Fibroblast of skin of scalp (primary cell): ENCODE measurements at regions not wholly inside any gene's neighbourhood (a gene's known extent, or its start where the extent isn't known, plus 50 kb on each side); places are given as distances from the start of the nearest gene placed in this dataset.

Source experiments
- DNase-seq: peaks from one replicate; pipeline ENCODE4 v3.0.0-alpha.2; 2013

DNA sequence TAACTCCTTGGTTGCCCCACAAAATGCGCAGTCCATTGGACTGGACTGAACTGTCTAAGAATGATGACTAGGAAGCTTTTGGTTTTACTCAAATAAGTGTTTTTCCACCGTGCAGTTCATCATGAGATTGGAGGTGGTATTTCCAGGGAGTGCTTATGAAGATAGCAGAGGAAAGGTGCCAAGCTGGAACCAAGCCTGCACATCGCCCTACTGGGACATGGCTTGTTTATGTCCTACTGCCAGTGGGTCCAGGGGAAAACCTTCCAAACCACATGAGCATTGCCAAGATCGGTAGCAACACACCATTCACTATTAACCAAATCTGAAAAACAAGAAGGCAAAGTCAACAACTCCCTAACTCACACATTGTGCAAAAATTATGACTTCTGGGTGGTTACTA is 54.7 kb upstream of the DSCAM start:
- DNase-seq, result no peak

- DNase-seq, result peak; percentile 1
Measured at GRCh38 chr21:40902299-40902698, 55.3 kb upstream of the DSCAM start.

GRCh38 chr21:40902993-40903392 is 56.0 kb upstream of the DSCAM start:
- no peak for DNase-seq

- no peak for DNase-seq
Measured at GRCh38 chr21:40905251-40905650, 58.3 kb upstream of the DSCAM start.

GRCh38 chr21:40912375-40912774 is 65.4 kb upstream of the DSCAM start:
- no peak for DNase-seq

DNA sequence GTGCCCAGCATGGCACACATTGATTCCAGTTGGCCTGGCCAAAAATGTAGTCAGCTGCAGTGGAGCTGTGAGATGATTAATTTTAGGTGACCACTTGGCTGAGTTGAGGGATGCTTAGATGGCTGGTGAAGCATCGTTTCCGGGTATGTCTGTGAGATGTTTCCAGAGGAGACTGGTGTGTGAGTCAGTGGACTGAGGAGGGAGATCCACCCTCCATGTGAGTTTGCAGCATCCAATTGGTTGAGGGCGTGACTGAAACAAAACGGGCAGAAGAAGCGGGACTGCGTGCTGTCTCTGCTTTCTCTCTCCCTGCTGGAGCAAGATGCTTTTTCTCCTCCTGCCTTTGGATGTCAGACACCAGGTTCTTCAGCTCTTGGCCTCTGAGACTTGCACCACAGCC is 68.2 kb upstream of the DSCAM start:
- no peak for DNase-seq

GRCh38 chr21:40923407-40923806 is 76.4 kb upstream of the DSCAM start:
- DNase-seq, result no peak

GRCh38 chr21:40923901-40924300 is 76.9 kb upstream of the DSCAM start:
- DNase-seq, result no peak

- no peak for DNase-seq
Measured at GRCh38 chr21:40924641-40925040, 77.7 kb upstream of the DSCAM start.

- DNase-seq, result no peak
Measured at GRCh38 chr21:40926238-40926637, 79.3 kb upstream of the DSCAM start.

- no peak for DNase-seq
Measured at GRCh38 chr21:40929833-40930232, 82.9 kb upstream of the DSCAM start.

DNA sequence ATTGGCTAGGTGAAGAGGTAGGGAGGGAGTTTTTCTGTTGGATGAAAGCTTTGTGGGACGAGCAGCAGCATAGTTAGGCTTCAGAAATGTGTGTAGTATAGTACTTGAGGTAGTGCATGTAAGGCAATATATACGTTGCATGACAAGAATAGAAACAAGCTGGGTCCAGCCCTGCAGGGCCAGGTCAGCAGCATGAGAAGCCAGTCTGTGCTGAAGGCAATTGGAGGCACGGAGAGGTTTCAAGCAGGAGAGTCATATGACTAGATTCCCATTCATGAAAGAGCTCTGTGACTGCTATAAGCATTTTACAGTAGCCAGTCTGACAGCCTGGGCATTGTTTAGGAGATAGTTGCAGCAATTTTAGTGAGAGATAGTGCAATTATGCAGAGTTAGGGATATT is 84.2 kb upstream of the DSCAM start:
- no peak for DNase-seq

DNA sequence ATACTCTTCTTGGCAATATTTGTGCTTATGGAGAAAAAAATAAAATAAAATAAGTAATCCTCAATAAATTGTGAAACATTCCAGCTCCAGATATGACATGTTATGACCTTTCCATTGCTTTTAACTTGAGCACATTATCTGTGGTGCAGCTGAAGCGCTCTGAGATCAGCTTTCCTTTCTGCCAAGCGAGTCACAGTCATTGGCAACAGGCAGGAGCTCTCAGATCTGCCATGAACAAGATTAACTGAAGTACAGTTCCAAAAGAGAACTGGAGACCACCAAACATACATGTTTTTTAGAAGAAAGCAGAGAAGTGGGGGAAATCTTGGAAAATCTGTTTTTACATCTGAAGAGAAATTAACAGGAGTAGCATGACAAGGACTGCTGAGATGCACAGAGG is 89.2 kb upstream of the DSCAM start:
- DNase-seq, result no peak

GRCh38 chr21:40936771-40937261 is 89.9 kb upstream of the DSCAM start:
- DNase-seq, result no peak

DNA sequence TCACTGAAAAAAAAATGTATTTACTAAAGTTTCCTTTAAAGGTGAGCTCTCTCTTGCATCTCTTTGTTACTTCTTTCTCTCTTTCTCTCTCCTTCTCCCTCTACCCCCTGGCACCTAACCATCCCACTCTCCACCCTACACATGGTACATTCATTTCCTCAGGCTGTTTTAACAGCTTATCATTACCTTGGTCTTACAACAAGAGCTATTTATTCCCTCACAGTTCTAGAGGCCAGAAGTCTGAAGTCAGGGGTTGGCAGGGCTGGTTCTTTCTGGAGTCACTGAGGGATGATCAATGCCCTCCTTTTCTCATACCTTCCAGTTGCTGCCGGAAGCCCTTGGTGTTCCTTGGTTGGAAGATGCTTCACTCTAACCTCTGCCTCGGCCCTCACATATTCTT is 91.1 kb upstream of the DSCAM start:
- DNase-seq, result no peak

GRCh38 chr21:40938611-40939010 is 91.7 kb upstream of the DSCAM start:
- no peak for DNase-seq

GRCh38 chr21:40947713-40948112 is 100.8 kb upstream of the DSCAM start:
- DNase-seq, result no peak

- DNase-seq, result no peak
Measured at GRCh38 chr21:40950970-40951369, 104.0 kb upstream of the DSCAM start.

- DNase-seq, result no peak
Measured at GRCh38 chr21:40952551-40953323, 105.8 kb upstream of the DSCAM start.

- peak; percentile 76 for DNase-seq
Measured at GRCh38 chr21:40964691-40965090, 117.7 kb upstream of the DSCAM start.

GRCh38 chr21:40967771-40968170 is 120.8 kb upstream of the DSCAM start:
- no peak for DNase-seq

- DNase-seq, result no peak
Measured at GRCh38 chr21:40972151-40972550, 125.2 kb upstream of the DSCAM start.

DNA sequence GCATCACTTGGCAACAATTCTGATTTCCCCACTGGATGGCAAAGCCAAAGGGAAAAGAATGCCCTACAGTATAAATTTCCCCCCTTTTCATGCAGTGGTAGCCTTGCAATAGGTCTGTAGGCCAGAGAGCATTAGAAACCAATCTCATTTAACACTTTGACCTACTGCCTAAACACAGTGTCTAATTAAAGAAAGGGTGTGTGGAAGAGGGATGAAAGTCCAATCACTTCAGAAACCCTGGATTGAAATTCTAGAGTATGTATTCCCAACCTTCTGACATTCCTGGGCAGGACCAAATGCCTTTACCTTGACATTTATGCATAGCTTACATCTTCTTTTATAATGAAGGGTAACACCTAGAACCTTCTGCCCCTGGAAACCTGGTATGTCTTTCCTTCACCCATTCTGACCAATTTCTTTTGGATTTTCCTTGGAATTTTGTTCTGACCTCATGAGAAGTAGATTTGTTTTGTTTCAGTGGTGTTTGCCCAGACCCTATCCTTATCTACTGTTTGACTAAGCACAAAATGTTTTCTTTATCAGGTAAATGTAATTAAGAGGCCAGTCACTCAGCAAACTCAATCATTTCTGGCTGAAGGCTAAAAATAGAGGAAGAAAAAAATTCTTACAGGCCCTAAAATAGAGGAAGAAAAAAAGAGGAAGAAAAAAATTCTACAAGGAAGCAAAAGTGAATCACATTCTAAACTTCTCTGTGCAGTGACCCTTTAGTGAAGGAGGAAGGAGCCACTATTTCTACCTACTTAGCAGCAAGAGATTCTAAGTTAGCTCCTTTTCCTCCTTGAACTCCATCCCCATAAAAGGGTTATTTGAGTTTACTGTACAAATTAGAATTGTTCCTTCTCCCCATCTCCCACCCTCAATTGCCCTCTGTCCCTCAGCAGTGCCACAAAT is 129.5 kb upstream of the DSCAM start:
- no peak for DNase-seq

- DNase-seq, result no peak
Measured at GRCh38 chr21:40985370-40985769, 138.4 kb upstream of the DSCAM start.
